ENCODE measurements at regions not wholly inside any gene's neighbourhood (a gene's known extent, or its start where the extent isn't known, plus 50 kb on each side); places are given as distances from the start of the nearest gene placed in this dataset.
A peak's percentile ranks its signal among the peaks of the same experiment; 100 is the strongest.

GRCh38 chr15:67967871-67968431 lies 86.2 kb upstream of the PIAS1 start:
- H2BK12ac ChIP-seq (ENCODE audit: low read length), result no peak overlapping the region
- H3K9ac ChIP-seq (ENCODE audit: low read length), result no peak overlapping the region
- no peak overlapping the region for H4K12ac ChIP-seq (ENCODE audit: low read depth, low read length)
- H3K27me3 ChIP-seq (ENCODE audit: insufficient read depth, low read length), result no peaks in the 10 kb centered on the region
- DNase-seq, result peak in 1 of 2 donors; percentile 28
- H3K79me2 ChIP-seq (ENCODE audit: control insufficient read depth, insufficient read depth, low read length, poor library complexity), result no peaks in the 10 kb centered on the region
- no CpG with 5 or more reads among the region's 30 CpGs for WGBS (ENCODE audit: extremely low coverage, insufficient coverage, insufficient read length)
- no peaks in the 10 kb centered on the region for H3K9me3 ChIP-seq (ENCODE audit: insufficient read depth, low read depth, low read length)
- no peak overlapping the region for H4K8ac ChIP-seq (ENCODE audit: low read depth, low read length)
- H3K4me2 ChIP-seq (ENCODE audit: low read length), result peak overlapping the region; percentile 77
- H3K4me1 ChIP-seq (ENCODE audit: control insufficient read depth in 1 of 2, insufficient read depth in 2 of 2, low read length in 2 of 2), result peaks cover 4 to 8% of the 10 kb centered on the region in 2 experiments
- no peak overlapping the region for H3K27ac ChIP-seq (ENCODE audit: low read depth, low read length)
- no peaks in the 10 kb centered on the region for H3K36me3 ChIP-seq (ENCODE audit: control insufficient read depth in 1 of 2, insufficient read depth in 2 of 2, low read length in 2 of 2)
- peak overlapping the region; percentile 2 for H3K4me3 ChIP-seq (ENCODE audit: low read depth, low read length)
- H3K4ac ChIP-seq (ENCODE audit: low read depth, low read length), result no peak overlapping the region
- peak overlapping the region; percentile 37 for H2AFZ ChIP-seq (ENCODE audit: insufficient read depth, low read length, poor library complexity)
- no peak overlapping the region for H2BK120ac ChIP-seq (ENCODE audit: insufficient read depth, low read length, poor library complexity)
- H2AK5ac ChIP-seq (ENCODE audit: low read length), result no peak overlapping the region
- no peak overlapping the region for H3K14ac ChIP-seq (ENCODE audit: low read length)
- H3K23ac ChIP-seq (ENCODE audit: low read length), result no peak overlapping the region
- H4K91ac ChIP-seq (ENCODE audit: low read depth, low read length), result no peak overlapping the region
- no peak overlapping the region for H3K18ac ChIP-seq (ENCODE audit: low read length)
- no peak overlapping the region for H2BK5ac ChIP-seq (ENCODE audit: low read depth, low read length, poor library complexity)
- H3K79me1 ChIP-seq (ENCODE audit: low read length), result no peaks in the 10 kb centered on the region

GRCh38 chr15:67968564-67968963 lies 85.6 kb upstream of the PIAS1 start:
- Histone ChIP-seq H3K4me2 (ENCODE audit: low read length) (peak overlapping the region; percentile 77), H3K14ac (ENCODE audit: low read length) (no peak overlapping the region), H4K8ac (ENCODE audit: low read depth, low read length) (no peak overlapping the region), H2BK12ac (ENCODE audit: low read length) (no peak overlapping the region), H3K79me2 (ENCODE audit: control insufficient read depth, insufficient read depth, low read length, poor library complexity) (no peaks in the 10 kb centered on the region), H3K9me3 (ENCODE audit: insufficient read depth, low read depth, low read length) (no peaks in the 10 kb centered on the region), H4K12ac (ENCODE audit: low read depth, low read length) (no peak overlapping the region), H2BK5ac (ENCODE audit: low read depth, low read length, poor library complexity) (no peak overlapping the region), H3K23ac (ENCODE audit: low read length) (no peak overlapping the region), H4K91ac (ENCODE audit: low read depth, low read length) (no peak overlapping the region), H3K9ac (ENCODE audit: low read length) (no peak overlapping the region), H2BK120ac (ENCODE audit: insufficient read depth, low read length, poor library complexity) (no peak overlapping the region), H3K4me3 (ENCODE audit: low read depth, low read length) (no peak overlapping the region), H3K79me1 (ENCODE audit: low read length) (no peaks in the 10 kb centered on the region), H3K4me1 (ENCODE audit: control insufficient read depth in 1 of 2, insufficient read depth in 2 of 2, low read length in 2 of 2) (peaks cover 4 to 8% of the 10 kb centered on the region in 2 experiments), H2AK5ac (ENCODE audit: low read length) (no peak overlapping the region), H3K4ac (ENCODE audit: low read depth, low read length) (no peak overlapping the region), H3K36me3 (ENCODE audit: control insufficient read depth in 1 of 2, insufficient read depth in 2 of 2, low read length in 2 of 2) (no peaks in the 10 kb centered on the region), H3K18ac (ENCODE audit: low read length) (no peak overlapping the region), H3K27ac (ENCODE audit: low read depth, low read length) (no peak overlapping the region), H3K27me3 (ENCODE audit: insufficient read depth, low read length) (no peaks in the 10 kb centered on the region), H2AFZ (ENCODE audit: insufficient read depth, low read length, poor library complexity) (no peak overlapping the region)
- WGBS (ENCODE audit: extremely low coverage, insufficient coverage, insufficient read length), result no CpG with 5 or more reads among the region's 6 CpGs
- DNase-seq, result no peak

GRCh38 chr15:67968966-67969365 lies 85.1 kb upstream of the PIAS1 start:
- Histone ChIP-seq H2BK12ac (ENCODE audit: low read length) (no peak overlapping the region), H2AFZ (ENCODE audit: insufficient read depth, low read length, poor library complexity) (no peak overlapping the region), H4K12ac (ENCODE audit: low read depth, low read length) (no peak overlapping the region), H3K36me3 (ENCODE audit: control insufficient read depth in 1 of 2, insufficient read depth in 2 of 2, low read length in 2 of 2) (no peaks in the 10 kb centered on the region), H3K23ac (ENCODE audit: low read length) (no peak overlapping the region), H3K27me3 (ENCODE audit: insufficient read depth, low read length) (no peaks in the 10 kb centered on the region), H3K4me3 (ENCODE audit: low read depth, low read length) (no peak overlapping the region), H3K79me1 (ENCODE audit: low read length) (no peaks in the 10 kb centered on the region), H4K8ac (ENCODE audit: low read depth, low read length) (no peak overlapping the region), H3K4me2 (ENCODE audit: low read length) (no peak overlapping the region), H2AK5ac (ENCODE audit: low read length) (no peak overlapping the region), H2BK5ac (ENCODE audit: low read depth, low read length, poor library complexity) (no peak overlapping the region), H3K9me3 (ENCODE audit: insufficient read depth, low read depth, low read length) (no peaks in the 10 kb centered on the region), H3K27ac (ENCODE audit: low read depth, low read length) (no peak overlapping the region), H3K18ac (ENCODE audit: low read length) (no peak overlapping the region), H3K4ac (ENCODE audit: low read depth, low read length) (no peak overlapping the region), H3K9ac (ENCODE audit: low read length) (no peak overlapping the region), H3K14ac (ENCODE audit: low read length) (no peak overlapping the region), H2BK120ac (ENCODE audit: insufficient read depth, low read length, poor library complexity) (no peak overlapping the region), H4K91ac (ENCODE audit: low read depth, low read length) (no peak overlapping the region), H3K79me2 (ENCODE audit: control insufficient read depth, insufficient read depth, low read length, poor library complexity) (no peaks in the 10 kb centered on the region), H3K4me1 (ENCODE audit: control insufficient read depth in 1 of 2, insufficient read depth in 2 of 2, low read length in 2 of 2) (peaks cover 4 to 8% of the 10 kb centered on the region in 2 experiments)
- no peak for DNase-seq
- WGBS (ENCODE audit: extremely low coverage, insufficient coverage, insufficient read length), result no CpG with 5 or more reads among the region's 3 CpGs

- Histone ChIP-seq H3K79me2 (ENCODE audit: control insufficient read depth, insufficient read depth, low read length, poor library complexity) (no peaks in the 10 kb centered on the region), H4K12ac (ENCODE audit: low read depth, low read length) (no peak overlapping the region), H2AK5ac (ENCODE audit: low read length) (no peak overlapping the region), H3K4ac (ENCODE audit: low read depth, low read length) (no peak overlapping the region), H3K14ac (ENCODE audit: low read length) (no peak overlapping the region), H3K36me3 (ENCODE audit: control insufficient read depth in 1 of 2, insufficient read depth in 2 of 2, low read length in 2 of 2) (no peaks in the 10 kb centered on the region), H3K79me1 (ENCODE audit: low read length) (no peaks in the 10 kb centered on the region), H3K4me2 (ENCODE audit: low read length) (no peak overlapping the region), H4K8ac (ENCODE audit: low read depth, low read length) (no peak overlapping the region), H3K18ac (ENCODE audit: low read length) (no peak overlapping the region), H4K91ac (ENCODE audit: low read depth, low read length) (no peak overlapping the region), H3K23ac (ENCODE audit: low read length) (no peak overlapping the region), H3K4me1 (ENCODE audit: control insufficient read depth in 1 of 2, insufficient read depth in 2 of 2, low read length in 2 of 2) (peaks cover 4 to 8% of the 10 kb centered on the region in 2 experiments), H3K27me3 (ENCODE audit: insufficient read depth, low read length) (no peaks in the 10 kb centered on the region), H2BK12ac (ENCODE audit: low read length) (no peak overlapping the region), H2AFZ (ENCODE audit: insufficient read depth, low read length, poor library complexity) (no peak overlapping the region), H3K9me3 (ENCODE audit: insufficient read depth, low read depth, low read length) (no peaks in the 10 kb centered on the region), H3K27ac (ENCODE audit: low read depth, low read length) (no peak overlapping the region), H3K9ac (ENCODE audit: low read length) (no peak overlapping the region), H2BK120ac (ENCODE audit: insufficient read depth, low read length, poor library complexity) (no peak overlapping the region), H2BK5ac (ENCODE audit: low read depth, low read length, poor library complexity) (no peak overlapping the region), H3K4me3 (ENCODE audit: low read depth, low read length) (no peak overlapping the region)
- no peak for DNase-seq
- no CpG with 5 or more reads among the region's 3 CpGs for WGBS (ENCODE audit: extremely low coverage, insufficient coverage, insufficient read length)
These were observed 84.2 kb upstream of the PIAS1 start for GRCh38 chr15:67969892-67970291.

Data from trophoblast cell (in vitro differentiated cells and primary cell).